T-helper 1 cell treated with Interleukin-12 subunit alpha and Interleukin-12 subunit beta and Interleukin-4 antibody, amounts not matched to agents 30 ng/mL and 1 ng/mL, for 36 hours (primary cell): ENCODE measurements at regions not wholly inside any gene's neighbourhood (a gene's known extent, or its start where the extent isn't known, plus 50 kb on each side); places are given as distances from the start of the nearest gene placed in this dataset.
"Not testable (repeated sequence)": the region's sequence is repeated elsewhere in the genome, so short reads cannot be mapped to it uniquely, and the experiment has no call there.

Experiments used
- intact Hi-C: fragments of 100-400 bp; cut with micrococcal nuclease; formaldehyde crosslinking; loops from one replicate; pipeline ENCODE4 v1.15.1; 2024

DNA sequence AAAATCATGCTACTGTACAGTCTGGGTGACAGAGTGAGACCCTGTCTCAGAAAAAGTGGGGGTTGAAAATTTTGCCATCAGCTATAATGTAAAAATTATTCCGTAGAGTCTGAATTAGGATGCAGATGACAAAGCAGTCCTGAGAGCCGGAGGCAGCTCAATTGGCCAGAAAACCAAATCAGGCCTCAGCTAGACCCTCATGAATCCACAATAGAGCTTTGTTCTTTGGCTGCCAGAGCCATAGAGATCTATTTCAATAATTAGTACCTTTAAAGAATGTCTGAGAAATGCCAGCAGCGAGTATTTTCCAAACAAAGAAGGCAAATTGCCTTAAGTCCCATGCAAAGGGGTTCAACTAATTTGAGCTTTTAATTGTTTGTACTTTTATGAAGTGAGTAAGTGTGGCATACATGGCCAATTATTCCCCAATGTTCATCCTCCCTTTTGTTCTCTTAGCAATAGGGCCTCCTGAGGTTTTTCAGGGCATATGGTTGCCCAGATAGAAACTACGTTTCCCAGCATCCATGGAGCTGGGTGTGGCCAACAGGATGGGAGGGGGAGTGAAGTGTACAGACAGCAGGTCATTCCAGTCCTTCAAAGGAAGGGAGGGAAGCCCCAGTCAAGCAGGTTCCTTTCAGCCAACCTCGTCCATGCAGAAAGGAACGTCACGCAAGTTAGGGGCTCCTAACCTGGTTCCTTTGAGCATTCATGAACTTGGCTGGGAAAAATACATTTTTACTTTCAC is 211.3 kb upstream of the APCDD1 start:
- intact Hi-C loops = no loop called here

DNA sequence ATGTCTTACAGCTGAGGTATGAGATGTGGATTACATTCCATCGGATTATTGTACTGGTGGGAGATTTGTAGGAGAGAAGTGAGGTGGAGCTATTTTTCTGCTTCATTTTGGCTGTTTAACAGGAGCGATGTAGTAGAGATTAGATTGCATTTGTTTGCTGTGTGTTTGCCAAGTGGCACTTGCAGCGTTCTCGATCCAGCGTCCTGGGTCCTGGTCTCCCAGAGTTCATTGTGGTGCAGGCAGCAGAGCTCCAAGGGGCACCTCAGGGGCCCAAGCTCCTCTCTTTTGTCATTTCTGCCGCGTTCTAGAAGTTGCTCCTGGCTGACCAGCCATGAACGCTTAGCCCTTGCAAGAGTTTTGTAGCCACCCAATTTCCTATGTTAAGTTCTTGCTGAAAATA is 210.1 kb upstream of the APCDD1 start:
- intact Hi-C loops = no loop called here

DNA sequence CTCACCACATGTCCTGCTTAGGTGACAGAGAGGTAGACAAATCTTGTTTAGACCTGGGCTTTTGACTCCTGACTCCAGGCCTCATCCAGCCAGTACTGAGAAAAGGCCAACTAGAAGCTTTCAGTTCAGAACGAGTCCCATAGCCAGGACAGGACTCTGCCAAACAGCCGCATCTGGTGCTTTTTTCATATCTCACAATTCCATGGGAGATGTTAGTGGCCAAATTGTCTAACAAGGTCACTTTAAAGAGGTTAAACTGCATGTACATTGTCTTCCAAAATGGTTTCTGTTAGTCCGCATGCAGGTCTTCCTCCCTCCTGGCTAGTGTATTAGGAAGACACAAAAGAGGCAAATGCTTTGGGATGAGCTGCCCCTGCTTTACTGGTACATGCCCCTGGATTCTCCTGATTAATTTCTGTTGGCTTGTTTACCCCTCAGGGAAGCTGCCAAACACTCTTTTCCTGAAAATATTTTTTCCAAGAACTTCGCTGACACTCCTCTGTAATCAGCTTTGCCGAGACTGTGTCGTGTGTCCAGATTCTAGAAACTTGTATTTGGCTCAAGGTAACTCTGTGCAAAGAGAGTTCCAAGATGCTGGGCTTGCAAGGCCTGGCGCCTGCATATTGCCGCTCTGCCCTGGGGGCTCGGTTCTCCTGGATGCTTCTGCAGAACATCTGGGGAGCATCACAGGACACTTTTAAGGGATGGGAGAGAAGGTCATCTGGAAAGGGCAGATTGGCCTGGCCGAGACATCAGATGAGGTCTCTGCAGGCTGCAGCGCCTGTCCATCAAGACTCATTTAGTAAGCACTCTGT is 209.2 kb upstream of the APCDD1 start:
- intact Hi-C loops = no loop called here

DNA sequence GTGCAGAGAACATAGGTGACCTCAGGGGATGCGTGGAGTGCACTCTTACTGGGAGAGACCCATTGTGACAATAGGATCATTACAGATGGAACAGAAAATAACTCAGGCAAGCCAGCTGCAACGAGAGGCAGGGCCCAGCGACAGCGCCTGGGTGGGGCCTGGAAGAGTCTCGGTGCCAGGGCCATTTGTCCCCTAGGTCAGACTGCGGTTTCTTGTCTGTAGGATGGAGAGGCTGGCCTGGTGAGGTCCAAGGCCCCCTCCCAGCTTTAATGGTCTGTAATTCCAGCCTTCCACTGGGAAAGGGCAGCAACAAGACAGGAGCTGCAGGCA is 208.6 kb upstream of the APCDD1 start:
- intact Hi-C loops = no loop called here

DNA sequence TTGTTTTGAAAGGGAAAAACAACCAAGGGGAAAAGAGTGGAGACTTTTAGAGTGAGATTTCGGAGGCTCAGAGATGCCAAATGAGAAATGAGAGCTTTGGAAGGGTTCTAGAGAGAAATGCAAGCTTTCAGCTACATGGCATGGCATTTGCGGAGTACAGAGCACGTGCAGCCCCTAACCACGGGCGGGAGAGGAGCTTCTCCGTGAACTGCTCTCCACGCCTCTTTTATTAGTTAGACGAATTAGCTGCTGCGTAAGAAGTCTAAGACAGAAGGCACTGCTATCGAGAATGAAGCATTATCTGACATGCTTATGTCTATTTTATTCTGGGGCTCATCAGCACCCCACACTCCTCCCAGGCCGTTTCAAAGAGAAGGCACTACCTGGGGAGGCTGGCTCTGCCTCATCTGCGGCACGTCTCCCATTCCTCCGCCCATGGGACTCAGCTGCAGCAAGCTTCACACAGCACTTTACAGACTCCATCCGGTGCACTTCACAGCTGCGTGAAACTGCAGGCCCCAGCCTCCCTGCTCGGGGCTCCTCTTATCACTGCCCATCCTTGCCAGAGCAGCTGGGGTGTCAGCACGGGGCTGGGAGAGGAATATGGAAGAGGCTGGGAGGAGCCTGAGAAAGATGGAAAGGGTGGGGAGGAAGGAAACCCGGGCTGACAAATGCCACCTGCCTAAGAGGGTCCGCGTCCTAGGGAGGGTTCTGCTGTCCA is 207.3 kb upstream of the APCDD1 start:
- intact Hi-C loops = no loop called here

DNA sequence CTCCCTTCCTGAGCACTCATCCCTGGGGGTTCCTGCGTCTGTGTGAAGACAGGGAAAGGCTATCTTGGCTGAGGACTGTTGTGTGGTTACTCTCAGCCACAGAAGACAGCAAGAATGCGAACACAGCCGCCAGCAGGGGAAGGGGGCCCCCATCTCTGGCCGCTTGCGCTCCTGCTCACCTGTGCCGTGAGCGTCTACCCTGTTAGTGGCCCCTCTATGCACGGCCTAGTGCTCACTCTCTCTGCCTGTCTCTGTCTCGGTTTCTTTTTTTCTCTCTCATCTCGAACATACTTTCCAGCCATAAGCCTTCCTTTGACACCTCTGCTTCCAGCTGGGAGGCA is 206.7 kb upstream of the APCDD1 start:
- intact Hi-C loops = no loop called here

DNA sequence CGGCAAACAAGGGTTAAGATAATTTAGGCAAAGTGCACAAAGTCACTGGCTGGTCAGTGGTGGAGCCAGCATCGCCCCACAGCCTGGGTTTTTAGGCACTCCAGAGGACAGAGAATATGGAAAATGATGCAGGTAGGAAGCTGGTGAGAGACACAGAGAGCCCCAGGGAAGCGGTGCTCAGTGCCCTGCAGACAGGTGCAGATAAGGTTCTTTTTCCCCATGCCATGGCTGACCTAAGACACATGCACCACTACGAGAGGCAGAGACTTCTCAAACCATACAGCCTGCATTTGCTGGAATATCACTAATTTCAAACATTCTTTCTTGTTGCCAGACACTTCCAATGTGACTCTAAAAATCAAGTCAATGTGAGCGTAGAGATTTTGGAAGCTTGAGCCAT is 205.7 kb upstream of the APCDD1 start:
- intact Hi-C loops = no loop called here

DNA sequence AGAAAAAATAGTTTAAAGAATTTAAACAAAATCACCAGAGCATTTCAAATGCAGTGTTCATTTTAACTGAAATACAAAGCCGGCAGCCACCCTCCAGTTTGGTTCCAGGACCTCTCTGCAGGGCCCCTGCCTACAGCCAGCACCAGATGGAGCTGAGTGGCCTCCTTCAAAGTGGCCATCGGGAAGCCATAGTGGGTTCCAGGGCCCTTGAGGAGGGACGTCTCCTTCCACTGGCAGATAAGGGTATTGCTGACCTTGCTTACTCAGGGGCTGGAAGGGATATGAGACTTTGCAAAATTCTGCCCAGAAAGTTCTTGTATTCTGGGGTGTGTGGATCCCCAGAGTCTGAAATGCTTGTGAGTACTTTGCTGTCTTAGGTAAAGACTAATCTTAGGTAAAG is 205.2 kb upstream of the APCDD1 start:
- intact Hi-C loops = no loop called here

DNA sequence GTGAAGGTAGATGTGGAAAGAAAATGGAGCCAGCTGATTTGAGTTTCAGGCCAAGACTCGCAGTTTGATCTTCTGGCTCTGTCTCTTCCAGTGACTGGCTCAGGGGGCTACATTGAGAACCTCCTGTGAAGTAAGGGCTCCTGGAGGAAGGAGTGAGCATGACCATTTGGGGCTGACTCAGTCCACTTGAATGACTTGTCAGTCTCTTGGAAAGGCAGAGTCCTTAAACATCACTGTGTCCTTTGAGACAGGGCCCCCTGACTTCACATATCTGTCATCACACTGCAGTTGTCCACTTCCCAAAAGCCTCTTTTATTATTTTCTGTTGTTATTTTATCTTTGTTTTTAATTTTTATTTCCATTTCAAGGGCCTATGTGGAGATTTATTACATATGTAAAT is 204.6 kb upstream of the APCDD1 start:
- intact Hi-C loops = no loop called here

DNA sequence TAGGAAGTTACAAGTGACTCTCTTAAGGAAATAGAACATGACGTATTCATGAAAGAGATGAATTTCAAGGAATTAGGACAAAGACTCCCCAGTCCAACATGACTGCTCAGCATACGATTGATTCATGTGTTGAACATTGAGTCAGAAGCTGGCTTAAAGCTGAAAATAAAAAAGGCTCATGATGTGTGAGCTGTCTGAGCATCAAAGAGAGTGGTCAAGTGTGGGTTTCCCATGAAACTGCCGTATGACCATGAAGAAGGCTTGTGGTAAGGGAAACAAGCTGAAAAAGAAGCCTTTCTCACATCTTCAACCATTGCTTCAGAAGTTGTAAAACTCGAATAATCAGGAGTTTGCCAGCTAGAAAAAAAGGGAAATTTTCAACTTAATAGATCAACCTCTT is 201.9 kb upstream of the APCDD1 start:
- intact Hi-C loops = no loop called here

DNA sequence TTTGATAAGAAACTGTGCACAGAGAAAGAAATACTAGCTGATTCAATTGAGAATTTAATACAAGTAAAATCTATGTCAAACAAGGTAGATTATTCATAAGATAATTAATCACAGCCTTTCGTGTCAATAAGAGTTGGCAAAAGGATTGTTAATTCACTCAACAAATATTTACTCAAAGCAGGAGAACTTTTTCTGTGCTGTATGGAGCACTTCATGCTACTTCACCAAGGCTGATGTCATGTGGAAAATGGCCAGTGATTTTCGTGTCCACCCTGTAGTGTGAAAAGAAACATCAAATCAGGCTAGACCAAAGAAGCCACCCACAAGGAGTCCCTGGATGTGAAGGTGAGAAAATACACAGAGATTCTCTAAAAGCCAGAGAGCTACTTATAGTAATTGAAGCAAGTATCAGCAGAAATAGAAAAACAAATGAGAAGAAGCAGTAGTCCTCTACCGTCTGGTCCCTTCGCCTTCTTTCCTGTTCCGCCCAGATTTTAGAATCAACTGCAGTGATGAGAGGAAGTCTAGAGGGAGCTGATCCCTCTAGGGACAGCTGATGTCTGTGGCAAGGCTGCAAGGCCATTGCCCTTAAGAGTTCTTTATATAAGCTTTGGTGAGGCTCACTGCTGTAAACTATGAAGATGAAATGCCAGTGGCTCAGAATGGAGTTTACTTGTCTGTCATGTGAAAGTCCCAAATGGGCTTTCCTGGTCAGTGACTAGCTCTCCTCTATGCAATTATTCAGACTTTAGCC is 201.3 kb upstream of the APCDD1 start:
- intact Hi-C loops = no loop called here

DNA sequence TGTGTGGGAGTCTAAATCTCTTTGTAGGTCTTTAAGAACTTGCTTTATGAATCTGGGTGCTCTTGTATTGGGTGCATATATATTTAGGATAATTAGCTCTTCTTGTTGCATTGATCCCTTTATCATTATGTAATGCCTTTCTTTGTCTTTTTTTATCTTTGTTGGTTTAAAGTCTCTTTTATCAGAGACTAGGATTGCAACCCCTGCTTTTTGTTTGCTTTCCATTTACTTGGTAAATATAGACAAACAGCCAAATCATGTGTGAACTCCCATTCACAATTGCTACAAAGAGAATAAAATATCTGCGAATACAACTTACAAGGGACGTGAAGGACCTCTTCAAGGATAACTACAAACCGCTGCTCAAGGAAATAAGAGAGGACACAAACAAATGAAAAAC is 198.2 kb upstream of the APCDD1 start:
- intact Hi-C loops = not testable (repeated sequence)

DNA sequence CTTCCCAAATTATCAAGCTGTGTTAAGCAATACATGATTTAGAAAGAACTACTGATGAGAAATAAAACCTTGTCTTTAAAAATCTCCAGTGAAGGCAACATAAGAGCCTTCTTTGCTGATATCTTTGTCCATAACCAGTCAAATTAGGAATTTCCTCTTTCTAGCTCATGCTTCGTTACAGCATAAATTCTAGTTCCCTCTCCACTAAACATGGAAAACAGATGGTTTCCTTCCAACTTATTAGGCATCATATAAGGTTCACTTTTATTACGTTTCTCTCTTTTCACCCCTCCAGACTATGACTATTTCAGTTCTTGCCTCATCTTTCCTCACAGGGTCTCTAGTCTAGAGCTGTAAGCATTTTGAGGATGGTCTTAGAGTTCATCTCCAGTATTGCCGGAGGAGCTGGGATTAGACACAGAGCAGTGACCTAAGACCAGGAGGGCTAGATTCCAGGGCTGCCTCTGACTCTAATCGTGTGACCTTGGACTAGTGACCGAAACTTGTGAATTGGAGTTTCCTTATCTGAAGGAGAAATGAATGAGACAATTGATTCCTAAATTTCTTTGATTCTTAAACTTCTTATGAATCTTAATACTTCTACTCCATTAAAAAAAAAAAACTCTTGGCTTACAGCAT is 195.5 kb upstream of the APCDD1 start:
- intact Hi-C loops = no loop called here

DNA sequence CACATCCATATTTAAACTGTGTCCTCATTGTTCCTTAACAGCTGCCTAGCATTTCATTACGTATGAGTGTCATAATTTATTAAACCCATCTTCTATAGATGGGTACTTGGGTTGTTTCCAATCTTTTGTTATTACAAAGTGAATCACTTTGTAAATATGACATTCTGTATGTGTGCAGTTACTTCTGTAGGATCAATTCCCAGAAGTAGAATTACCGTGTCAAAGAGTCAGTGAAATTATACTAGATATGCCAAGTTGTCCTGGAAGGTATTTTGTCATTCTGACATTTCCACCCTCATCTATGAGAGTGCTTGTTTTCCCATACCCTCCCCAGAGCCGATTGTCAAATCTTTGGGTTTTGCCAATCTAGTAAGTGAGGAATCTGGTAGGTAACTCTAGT is 194.5 kb upstream of the APCDD1 start:
- intact Hi-C loops = no loop called here

DNA sequence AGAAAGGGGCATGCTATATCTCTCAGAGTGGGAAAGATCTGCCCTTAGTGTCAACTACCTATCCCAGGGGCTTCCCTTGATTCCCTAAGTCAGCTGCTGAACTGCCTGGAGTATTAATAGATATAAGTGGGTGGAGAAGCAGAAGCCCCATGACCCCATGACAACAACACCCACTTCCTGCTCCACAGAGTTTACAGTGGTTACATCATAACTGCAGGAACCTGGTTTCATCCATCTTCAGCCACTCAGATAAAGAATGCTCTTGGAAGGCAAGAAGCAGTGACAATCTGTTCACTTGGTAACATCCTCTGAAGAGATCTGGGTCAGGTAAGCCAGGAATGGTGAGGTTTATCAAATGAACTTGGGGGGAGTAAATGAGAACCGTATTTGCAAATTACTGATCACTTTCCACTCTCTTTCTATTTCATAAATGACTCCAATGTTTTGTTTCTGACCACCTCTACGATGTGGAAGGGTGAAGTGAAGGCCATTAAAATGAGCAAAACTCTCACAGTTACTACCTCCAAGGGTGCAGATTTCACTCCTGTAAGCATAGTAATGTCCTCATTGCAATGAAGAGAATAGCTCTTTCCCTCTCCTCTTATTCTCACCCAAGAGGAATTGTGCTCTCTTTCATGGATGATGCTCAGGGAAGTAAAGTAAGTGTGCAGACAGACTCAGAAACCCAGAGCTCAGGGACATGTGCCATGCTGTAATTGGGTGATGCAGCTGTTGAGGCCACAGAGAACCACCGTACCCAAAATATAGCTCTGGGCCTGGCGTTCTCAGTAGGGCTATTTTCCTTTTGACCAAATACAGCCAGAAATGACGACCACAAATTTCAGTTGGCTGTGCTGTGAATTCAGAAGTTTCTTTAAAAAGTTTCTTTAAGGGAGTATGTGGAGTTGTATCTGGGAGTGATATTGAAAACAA is 192.8 kb upstream of the APCDD1 start:
- intact Hi-C loops = no loop called here

DNA sequence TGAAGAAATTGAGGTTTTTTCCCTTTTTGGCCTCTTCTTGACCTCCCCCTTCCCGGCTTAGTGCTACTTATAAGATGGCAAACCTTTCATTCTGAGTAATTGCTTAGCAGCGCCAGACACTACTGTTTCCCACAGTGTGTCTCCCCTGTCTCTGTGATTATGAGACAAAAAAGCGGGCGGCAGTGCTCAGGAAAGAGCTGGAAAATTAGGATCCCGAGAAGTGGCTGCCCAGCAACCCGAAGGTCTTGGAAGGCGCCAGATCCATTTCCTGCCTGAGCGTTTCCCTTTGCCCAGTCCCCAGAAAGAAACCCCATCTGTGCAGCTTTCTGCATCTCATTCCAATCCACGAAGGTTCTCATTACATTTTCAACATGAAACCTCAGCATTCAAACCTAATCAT is 191.9 kb upstream of the APCDD1 start:
- intact Hi-C loops = no loop called here

DNA sequence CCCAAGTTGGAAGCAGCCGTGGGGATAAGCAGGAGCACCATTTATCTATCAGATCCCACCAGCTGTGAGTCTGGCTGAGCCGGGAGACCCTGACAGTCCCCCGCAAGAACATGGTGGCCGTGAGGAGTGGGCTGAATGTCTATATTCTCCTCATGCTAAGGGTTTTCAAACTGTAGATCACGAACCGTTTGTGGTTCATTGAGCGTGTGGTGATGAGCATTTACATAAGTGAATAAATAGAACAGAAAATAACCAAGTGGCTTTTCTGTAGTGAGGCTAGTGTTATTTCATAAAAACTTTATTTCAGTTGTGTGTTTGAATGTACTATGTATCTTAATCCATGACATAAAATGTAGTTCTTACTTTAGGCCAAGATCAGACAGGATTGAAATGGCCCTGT is 190.2 kb upstream of the APCDD1 start:
- intact Hi-C loops = no loop called here

DNA sequence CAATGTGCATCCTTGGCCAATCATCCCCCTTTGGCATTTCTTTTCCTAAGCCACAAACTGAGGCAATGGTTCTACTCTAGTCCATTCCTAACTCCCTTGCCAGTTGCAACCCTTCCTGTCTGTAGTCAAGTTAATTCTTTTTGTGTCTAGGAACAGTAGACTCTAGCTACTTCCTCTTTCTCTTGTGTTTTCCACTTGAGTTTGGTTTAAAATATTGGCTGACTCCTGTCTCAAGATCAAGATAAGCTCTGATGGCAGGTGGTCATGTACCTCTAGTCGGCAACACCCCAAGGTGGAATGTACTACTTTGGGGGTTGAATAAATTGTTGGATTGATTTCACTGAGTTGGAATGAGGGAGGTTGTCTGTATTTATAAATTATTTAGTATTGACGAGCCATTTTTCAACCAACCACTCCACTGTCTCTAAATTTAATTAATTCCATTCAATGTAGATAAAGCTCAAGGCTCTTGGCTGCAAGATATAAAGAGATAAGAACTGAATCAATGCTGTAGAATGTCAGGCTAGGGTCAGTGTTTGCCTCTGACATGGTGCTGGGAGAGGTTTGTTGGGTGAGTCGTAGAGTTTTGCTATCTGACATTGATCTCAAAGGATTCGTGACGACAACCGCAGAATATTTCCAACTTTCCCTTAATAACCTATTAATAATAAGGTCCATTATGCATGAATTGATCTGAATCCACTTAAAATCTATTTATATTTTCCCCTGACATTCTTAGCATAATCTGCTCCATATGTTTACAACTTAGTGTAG is 188.7 kb upstream of the APCDD1 start:
- intact Hi-C loops = no loop called here

DNA sequence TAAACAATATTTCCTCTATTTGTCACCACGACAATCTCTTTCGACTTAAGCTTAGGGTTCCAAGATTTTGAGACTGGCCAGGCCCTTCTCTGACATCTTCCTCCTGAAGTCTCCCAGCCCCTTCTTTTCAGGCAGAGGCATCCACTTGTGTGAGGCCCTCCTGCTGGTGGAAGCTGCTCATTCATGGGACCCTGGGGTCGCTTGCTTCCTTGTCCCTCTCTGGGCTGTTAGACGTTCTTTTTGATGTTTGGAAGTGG is 188.2 kb upstream of the APCDD1 start:
- intact Hi-C loops = no loop called here

DNA sequence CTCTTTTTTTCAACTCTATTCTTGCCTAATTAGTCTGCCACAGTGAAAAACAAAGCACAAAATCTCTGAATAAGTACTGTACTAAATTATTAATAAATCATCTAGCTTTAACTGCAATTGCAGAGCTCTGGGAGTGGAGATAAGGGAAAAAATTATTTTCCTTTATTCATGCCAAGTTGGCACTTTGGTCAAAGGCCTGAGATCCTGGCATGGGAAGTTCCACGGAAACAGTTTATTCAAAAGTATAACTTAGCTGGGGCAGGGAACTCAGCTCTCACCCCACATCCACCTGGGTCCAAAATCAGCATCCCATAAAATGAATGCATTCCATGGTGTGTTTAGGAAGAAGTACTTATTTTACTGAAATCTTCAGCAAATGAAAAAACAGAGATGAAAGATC is 185.2 kb upstream of the APCDD1 start:
- intact Hi-C loops = no loop called here
